Progenitor cell of endocrine pancreas (in vitro differentiated cells): ENCODE measurements at regions not wholly inside any gene's neighbourhood (a gene's known extent, or its start where the extent isn't known, plus 50 kb on each side); places are given as distances from the start of the nearest gene placed in this dataset.
"Not testable (repeated sequence)": the region's sequence is repeated elsewhere in the genome, so short reads cannot be mapped to it uniquely, and the experiment has no call there.

ENCODE experiments used
- DNase-seq: peaks from one replicate; pipeline ENCODE4 v3.0.0; 2021; ENCODE audit warnings: low spot score; ENCODE audit not compliant: unreplicated experiment
- H3K27ac Mint-ChIP-seq: 2 replicates; pipeline ENCODE4 v1.8.0; 2021; ENCODE audit warnings: mild to moderate bottlenecking, moderate library complexity, mixed read lengths
- H3K27me3 Mint-ChIP-seq: 2 replicates; pipeline ENCODE4 v1.8.0; 2021; ENCODE audit warnings: mixed read lengths
- H3K36me3 Mint-ChIP-seq: 2 replicates; pipeline ENCODE4 v1.8.0; 2022; ENCODE audit warnings: mixed read lengths; ENCODE audit not compliant: insufficient read depth
- H3K4me1 Mint-ChIP-seq: 2 replicates; pipeline ENCODE4 v1.8.0; 2021; ENCODE audit warnings: low read depth, mixed read lengths
- H3K4me3 Mint-ChIP-seq: 2 replicates; pipeline ENCODE4 v1.8.0; 2021; ENCODE audit warnings: low read depth, mild to moderate bottlenecking, moderate library complexity, mixed read lengths
- H3K9me3 Mint-ChIP-seq: 2 replicates; pipeline ENCODE4 v1.8.0; 2021; ENCODE audit warnings: low read depth, mixed read lengths
- TF ChIP-seq, protein P1 (sequence below): fragments of 200-600 bp; sonication (generic); IDR thresholded peaks from one replicate; pipeline ENCODE4 v1.5.0; 2021; ENCODE audit warnings: antibody characterized with exemption, mild to moderate bottlenecking; ENCODE audit not compliant: unreplicated experiment

DNA sequence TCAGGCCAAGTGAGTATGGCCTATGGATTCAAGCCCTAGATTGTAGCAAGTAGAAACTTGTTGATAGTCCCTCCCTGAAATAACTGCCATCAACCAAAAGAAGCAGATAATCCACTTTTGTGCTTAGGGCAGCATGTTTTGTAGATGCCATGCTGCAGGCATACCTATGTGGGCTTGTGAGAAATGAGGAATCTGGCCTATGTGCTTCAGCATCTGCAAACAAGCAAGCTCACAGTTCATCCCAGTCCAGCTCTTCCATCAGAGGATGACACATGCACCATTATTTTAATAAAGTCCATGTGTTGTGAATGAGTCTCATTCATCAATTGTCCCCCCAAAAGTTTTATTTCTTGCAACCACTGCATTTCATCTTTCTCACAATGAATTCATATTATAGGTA is 421.9 kb upstream of the DIPK2B start:
- peaks cover 40% of the 10 kb centered on the region for H3K9me3 Mint-ChIP-seq
- no peak overlapping the region for H3K4me3 Mint-ChIP-seq
- H3K27ac Mint-ChIP-seq = no peak overlapping the region
- H3K27me3 Mint-ChIP-seq = no peaks in the 10 kb centered on the region
- DNase-seq = no peak
- TF ChIP-seq, protein P1, sequence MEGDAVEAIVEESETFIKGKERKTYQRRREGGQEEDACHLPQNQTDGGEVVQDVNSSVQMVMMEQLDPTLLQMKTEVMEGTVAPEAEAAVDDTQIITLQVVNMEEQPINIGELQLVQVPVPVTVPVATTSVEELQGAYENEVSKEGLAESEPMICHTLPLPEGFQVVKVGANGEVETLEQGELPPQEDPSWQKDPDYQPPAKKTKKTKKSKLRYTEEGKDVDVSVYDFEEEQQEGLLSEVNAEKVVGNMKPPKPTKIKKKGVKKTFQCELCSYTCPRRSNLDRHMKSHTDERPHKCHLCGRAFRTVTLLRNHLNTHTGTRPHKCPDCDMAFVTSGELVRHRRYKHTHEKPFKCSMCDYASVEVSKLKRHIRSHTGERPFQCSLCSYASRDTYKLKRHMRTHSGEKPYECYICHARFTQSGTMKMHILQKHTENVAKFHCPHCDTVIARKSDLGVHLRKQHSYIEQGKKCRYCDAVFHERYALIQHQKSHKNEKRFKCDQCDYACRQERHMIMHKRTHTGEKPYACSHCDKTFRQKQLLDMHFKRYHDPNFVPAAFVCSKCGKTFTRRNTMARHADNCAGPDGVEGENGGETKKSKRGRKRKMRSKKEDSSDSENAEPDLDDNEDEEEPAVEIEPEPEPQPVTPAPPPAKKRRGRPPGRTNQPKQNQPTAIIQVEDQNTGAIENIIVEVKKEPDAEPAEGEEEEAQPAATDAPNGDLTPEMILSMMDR = no peak
- no peaks in the 10 kb centered on the region for H3K36me3 Mint-ChIP-seq
- peaks cover 2% of the 10 kb centered on the region for H3K4me1 Mint-ChIP-seq

GRCh38 chrX:45622042-45622423 is 421.4 kb upstream of the DIPK2B start:
- no peak for DNase-seq
- H3K9me3 Mint-ChIP-seq = peaks cover 38% of the 10 kb centered on the region
- H3K4me1 Mint-ChIP-seq = peaks cover 2% of the 10 kb centered on the region
- no peaks in the 10 kb centered on the region for H3K36me3 Mint-ChIP-seq
- TF ChIP-seq, protein P1 = no peak
- H3K4me3 Mint-ChIP-seq = no peak overlapping the region
- no peaks in the 10 kb centered on the region for H3K27me3 Mint-ChIP-seq
- no peak overlapping the region for H3K27ac Mint-ChIP-seq

- no peak overlapping the region for H3K27ac Mint-ChIP-seq
Measured at GRCh38 chrX:45621376-45622041, 420.8 kb upstream of the DIPK2B start.

GRCh38 chrX:45619290-45619689 is 418.6 kb upstream of the DIPK2B start:
- H3K4me3 Mint-ChIP-seq = no peak overlapping the region
- peaks cover 24% of the 10 kb centered on the region for H3K9me3 Mint-ChIP-seq
- no peaks in the 10 kb centered on the region for H3K27me3 Mint-ChIP-seq
- no peak overlapping the region for H3K27ac Mint-ChIP-seq
- no peaks in the 10 kb centered on the region for H3K36me3 Mint-ChIP-seq
- H3K4me1 Mint-ChIP-seq = peaks cover 2% of the 10 kb centered on the region
- TF ChIP-seq, protein P1 = no peak
- DNase-seq = no peak

More at GRCh38 chrX:45621376-45622041, 420.8 kb upstream of the DIPK2B start:
- TF ChIP-seq, protein P1 = no peak
- Mint-ChIP-seq H3K4me1 (peaks cover 2% of the 10 kb centered on the region), H3K36me3 (no peaks in the 10 kb centered on the region), H3K27me3 (no peaks in the 10 kb centered on the region), H3K4me3 (no peak overlapping the region), H3K9me3 (peaks cover 37% of the 10 kb centered on the region)
- no peak for DNase-seq

- H3K4me3 Mint-ChIP-seq, DNase-seq, H3K36me3 Mint-ChIP-seq, H3K27me3 Mint-ChIP-seq, H3K4me1 Mint-ChIP-seq, H3K27ac Mint-ChIP-seq: not testable (repeated sequence)
- H3K9me3 Mint-ChIP-seq = peaks cover 37% of the 10 kb centered on the region
Measured at GRCh38 chrX:45615591-45615990, 414.9 kb upstream of the DIPK2B start.

DNA sequence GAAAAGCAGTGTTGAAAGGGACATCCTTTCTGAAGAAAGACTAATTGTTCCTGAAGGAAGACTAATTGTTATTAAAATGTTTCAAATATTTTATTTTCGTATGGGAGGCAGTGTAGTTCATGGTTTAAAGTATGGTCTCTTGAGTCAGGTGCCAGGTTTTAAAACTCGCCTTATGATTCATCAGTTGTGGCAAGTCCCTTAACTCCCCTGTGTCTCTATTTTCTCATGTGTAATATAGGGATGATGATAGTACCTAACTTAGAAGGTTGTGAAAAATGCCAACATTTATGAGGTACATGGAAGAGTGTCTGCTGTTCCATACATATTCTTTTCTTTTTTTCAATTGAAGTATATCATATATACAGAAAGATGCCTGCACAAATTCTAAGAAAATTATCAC is 414.2 kb upstream of the DIPK2B start:
- Mint-ChIP-seq H3K36me3 (no peaks in the 10 kb centered on the region), H3K4me1 (no peaks in the 10 kb centered on the region), H3K9me3 (peaks cover 42% of the 10 kb centered on the region), H3K4me3 (no peak overlapping the region), H3K27ac (no peak overlapping the region), H3K27me3 (no peaks in the 10 kb centered on the region)
- DNase-seq = no peak
- TF ChIP-seq, protein P1 = no peak
